ENCODE measurements at regions not wholly inside any gene's neighbourhood (a gene's known extent, or its start where the extent isn't known, plus 50 kb on each side); places are given as distances from the start of the nearest gene placed in this dataset.

DNA sequence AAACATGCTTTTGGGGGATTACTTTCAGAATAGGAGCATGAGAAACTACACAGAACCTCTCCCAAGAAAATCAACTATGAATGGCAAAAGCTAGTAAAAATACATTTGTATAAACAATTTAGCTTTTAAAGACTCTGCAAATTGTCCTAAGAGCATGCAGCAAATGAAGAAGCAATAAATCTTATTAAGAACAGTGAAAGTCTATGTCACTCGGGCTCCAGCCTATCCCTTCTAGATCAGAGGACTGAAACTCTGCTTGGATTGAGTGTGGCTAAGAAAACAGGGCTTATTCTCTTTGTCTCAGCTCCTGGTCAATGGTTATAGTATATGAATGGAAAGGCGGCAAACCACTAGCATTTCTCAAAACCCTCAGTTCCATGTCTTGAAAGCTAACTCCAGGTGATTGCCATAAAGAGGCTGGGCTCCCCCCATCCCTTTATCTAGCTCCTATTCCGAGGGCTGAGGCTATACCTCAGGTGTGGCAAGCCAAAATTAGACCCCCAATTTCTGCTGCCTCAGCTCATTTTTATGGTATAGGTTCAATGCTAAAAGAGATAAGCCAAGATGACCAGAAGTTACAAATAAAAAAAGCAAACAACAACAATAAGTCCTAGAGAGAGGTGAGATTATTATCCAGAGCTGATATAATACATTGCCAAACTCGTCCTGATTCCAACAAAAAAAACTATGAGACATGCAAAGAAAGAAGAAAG is 953.2 kb downstream of the SLITRK6 start:
- no peak for ATAC-seq
- H3K4me2 ChIP-seq (ENCODE audit: low read length): no peak overlapping the region
- intact Hi-C loops (cut with micrococcal nuclease): no loop called here
- H4K20me1 ChIP-seq (ENCODE audit: insufficient read depth): no peaks in the 10 kb centered on the region
- no peak for TF ChIP-seq FOSL1 (IDR thresholded peaks at IDR 0.05; ENCODE audit: low read depth)
- no peak for TF ChIP-seq EZH2phosphoT487 (IDR thresholded peaks at IDR 0.05; ENCODE audit: borderline replicate concordance)
- no peak for TF ChIP-seq ZNF274 (IDR thresholded peaks at IDR 0.05; ENCODE audit: low read depth, low read length)
- no peak for TF ChIP-seq SRF (IDR thresholded peaks at IDR 0.05; ENCODE audit: low read depth)
- TF ChIP-seq, protein P1, sequence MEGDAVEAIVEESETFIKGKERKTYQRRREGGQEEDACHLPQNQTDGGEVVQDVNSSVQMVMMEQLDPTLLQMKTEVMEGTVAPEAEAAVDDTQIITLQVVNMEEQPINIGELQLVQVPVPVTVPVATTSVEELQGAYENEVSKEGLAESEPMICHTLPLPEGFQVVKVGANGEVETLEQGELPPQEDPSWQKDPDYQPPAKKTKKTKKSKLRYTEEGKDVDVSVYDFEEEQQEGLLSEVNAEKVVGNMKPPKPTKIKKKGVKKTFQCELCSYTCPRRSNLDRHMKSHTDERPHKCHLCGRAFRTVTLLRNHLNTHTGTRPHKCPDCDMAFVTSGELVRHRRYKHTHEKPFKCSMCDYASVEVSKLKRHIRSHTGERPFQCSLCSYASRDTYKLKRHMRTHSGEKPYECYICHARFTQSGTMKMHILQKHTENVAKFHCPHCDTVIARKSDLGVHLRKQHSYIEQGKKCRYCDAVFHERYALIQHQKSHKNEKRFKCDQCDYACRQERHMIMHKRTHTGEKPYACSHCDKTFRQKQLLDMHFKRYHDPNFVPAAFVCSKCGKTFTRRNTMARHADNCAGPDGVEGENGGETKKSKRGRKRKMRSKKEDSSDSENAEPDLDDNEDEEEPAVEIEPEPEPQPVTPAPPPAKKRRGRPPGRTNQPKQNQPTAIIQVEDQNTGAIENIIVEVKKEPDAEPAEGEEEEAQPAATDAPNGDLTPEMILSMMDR (IDR thresholded peaks at IDR 0.05 in 2 of 3, conservative IDR thresholded peaks at IDR 0.05 in 1 of 3; ENCODE audit: borderline replicate concordance in 1 of 3, insufficient read depth in 1 of 3, low read depth in 2 of 3, low read length in 2 of 3): no peak
- H3K4me3 ChIP-seq (replicated peaks in 1 of 2; ENCODE audit: low read depth in 1 of 2, low read length in 2 of 2): no peak overlapping the region
- H3K9me2 ChIP-seq (ENCODE audit: insufficient read depth): no peaks in the 10 kb centered on the region
- H3K36me3 ChIP-seq (ENCODE audit: control insufficient read depth in 1 of 2, insufficient read depth in 2 of 2, low read length in 2 of 2): no peaks in the 10 kb centered on the region
- H3K27me3 ChIP-seq (ENCODE audit: insufficient read depth, low read length): no peaks in the 10 kb centered on the region
- no peak for DNase-seq (ENCODE audit: low read depth, low spot score)
- no peaks in the 10 kb centered on the region for H3K79me2 ChIP-seq (ENCODE audit: insufficient read depth, low read length)
- H3K4me1 ChIP-seq (ENCODE audit: control insufficient read depth in 1 of 2, insufficient read depth in 2 of 2, low read length in 2 of 2): no peaks in the 10 kb centered on the region
- BruUV-seq (replicated peaks): no TSS peak
- no peak overlapping the region for H2AFZ ChIP-seq (ENCODE audit: low read depth, low read length, poor library complexity, severe bottlenecking)
- ChIA-PET POLR2A (no interaction called here), RAD21 (ENCODE audit: low non-redundant PET in 1 of 2, low total read pairs in 2 of 2, uncharacterized antibody in 2 of 2, unreplicated experiment in 2 of 2) (no interaction called here), CTCF (no interaction called here)
- H3K27ac ChIP-seq (ENCODE audit: low read depth, low read length): no peak overlapping the region
- 0 out of 4 replicates have a peak, but pooled peaks cover 0 to 3% of the 10 kb centered on the region in 2 experiments for H3K9me3 ChIP-seq (ENCODE audit: control insufficient read depth in 1 of 2, insufficient read depth in 1 of 2, low read depth in 1 of 2, low read length in 2 of 2)
- no peak overlapping the region for H3K9ac ChIP-seq (ENCODE audit: low read length)

DNA sequence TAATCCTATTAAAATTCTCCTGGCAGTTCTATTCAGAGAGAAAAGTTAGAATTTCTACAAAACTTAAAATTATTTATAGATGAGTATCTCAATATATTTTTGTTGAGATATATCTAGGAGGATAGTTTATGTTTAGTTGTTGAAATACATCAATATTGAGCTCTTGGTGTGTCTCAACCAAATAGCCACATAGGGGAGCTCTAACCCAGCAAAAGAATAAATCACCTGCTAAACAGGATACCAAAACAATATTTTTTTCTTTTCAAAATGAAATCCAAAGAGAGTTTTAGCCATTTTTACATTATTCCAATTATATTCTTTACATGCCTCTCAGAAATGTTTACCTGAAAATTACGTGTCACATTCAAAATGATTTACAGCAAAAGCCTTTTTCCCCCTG is 954.7 kb downstream of the SLITRK6 start:
- intact Hi-C loops (cut with micrococcal nuclease): loop anchor here (5.0 kb wide), 1 partner anchor 968 kb away; no protein-coding TSS in a partner anchor
- Histone ChIP-seq H3K27ac (ENCODE audit: low read depth, low read length) (no peak overlapping the region), H3K9me2 (ENCODE audit: insufficient read depth) (no peaks in the 10 kb centered on the region), H3K4me2 (ENCODE audit: low read length) (no peak overlapping the region), H3K79me2 (ENCODE audit: insufficient read depth, low read length) (no peaks in the 10 kb centered on the region), H3K36me3 (ENCODE audit: control insufficient read depth in 1 of 2, insufficient read depth in 2 of 2, low read length in 2 of 2) (no peaks in the 10 kb centered on the region), H3K4me3 (replicated peaks in 1 of 2; ENCODE audit: low read depth in 1 of 2, low read length in 2 of 2) (no peak overlapping the region), H2AFZ (ENCODE audit: low read depth, low read length, poor library complexity, severe bottlenecking) (no peak overlapping the region), H3K27me3 (ENCODE audit: insufficient read depth, low read length) (no peaks in the 10 kb centered on the region), H3K9me3 (ENCODE audit: control insufficient read depth in 1 of 2, insufficient read depth in 1 of 2, low read depth in 1 of 2, low read length in 2 of 2) (0 out of 4 replicates have a peak, but pooled peaks cover 0 to 3% of the 10 kb centered on the region in 2 experiments), H3K4me1 (ENCODE audit: control insufficient read depth in 1 of 2, insufficient read depth in 2 of 2, low read length in 2 of 2) (no peaks in the 10 kb centered on the region), H4K20me1 (ENCODE audit: insufficient read depth) (no peaks in the 10 kb centered on the region), H3K9ac (ENCODE audit: low read length) (no peak overlapping the region)
- TF ChIP-seq, protein P1 (IDR thresholded peaks at IDR 0.05 in 2 of 3, conservative IDR thresholded peaks at IDR 0.05 in 1 of 3; ENCODE audit: borderline replicate concordance in 1 of 3, insufficient read depth in 1 of 3, low read depth in 2 of 3, low read length in 2 of 3): peak; percentile 16 to 46 (median 24); a peak in 5 of 6 replicates
- TF ChIP-seq EZH2 (IDR thresholded peaks at IDR 0.05): no peak
- TF ChIP-seq ZFX (IDR thresholded peaks at IDR 0.05): no peak
- TF ChIP-seq, protein P2, sequence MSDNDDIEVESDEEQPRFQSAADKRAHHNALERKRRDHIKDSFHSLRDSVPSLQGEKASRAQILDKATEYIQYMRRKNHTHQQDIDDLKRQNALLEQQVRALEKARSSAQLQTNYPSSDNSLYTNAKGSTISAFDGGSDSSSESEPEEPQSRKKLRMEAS (IDR thresholded peaks at IDR 0.05): no peak
- TF ChIP-seq RAD21 (IDR thresholded peaks at IDR 0.05; ENCODE audit: low read depth): peak; percentile 46
- POLR2A ChIA-PET: no interaction called here
- RAD21 ChIA-PET (ENCODE audit: low non-redundant PET in 1 of 2, low total read pairs in 2 of 2, uncharacterized antibody in 2 of 2, unreplicated experiment in 2 of 2): no interaction called here
- ATAC-seq (peak; percentile 49; the same call in 1 of the 2 replicates), DNase-seq (ENCODE audit: low read depth, low spot score) (peak; percentile 4)
- CTCF ChIA-PET: interaction anchor here (0.5 to 1.3 kb wide), 5 partner anchors 17 to 1021 kb away, joined by 3 to 6 read pairs (median 3); no protein-coding TSS in a partner anchor
- BruUV-seq (replicated peaks): no TSS peak

Measured in HCT116 (cell line).